ENCODE measurements at regions not wholly inside any gene's neighbourhood (a gene's known extent, or its start where the extent isn't known, plus 50 kb on each side); places are given as distances from the start of the nearest gene placed in this dataset.

DNA sequence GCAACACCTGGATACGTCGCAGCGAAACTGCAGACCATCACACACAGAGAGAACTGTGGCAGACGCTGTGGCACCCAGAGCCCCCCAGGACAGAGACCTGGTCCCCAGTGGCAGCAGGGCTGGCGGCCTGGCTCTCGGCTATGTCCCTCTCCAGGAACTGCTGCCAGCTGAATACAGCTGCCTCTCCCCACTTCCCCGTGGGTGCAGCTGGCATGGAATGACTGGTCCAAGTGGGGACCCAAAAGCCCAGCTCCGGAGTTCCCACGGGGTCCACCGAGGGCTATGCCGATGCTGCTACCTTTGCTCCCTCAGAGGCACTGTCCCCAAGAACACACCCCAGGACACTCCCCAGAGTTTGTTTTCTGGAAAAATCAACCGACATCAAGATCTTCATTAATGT lies 67.8 kb upstream of the GATA2 start:
- Histone ChIP-seq H3T11ph (ENCODE audit: low read length) (no peak overlapping the region), H3K27me3 (ENCODE audit: insufficient read depth, low read length) (no peaks in the 10 kb centered on the region), H2BK120ac (ENCODE audit: low read depth, low read length, poor library complexity, severe bottlenecking) (no peak overlapping the region), H4K91ac (ENCODE audit: insufficient read length, low read depth, low read length) (no peak overlapping the region), H2BK20ac (ENCODE audit: low read depth, low read length, poor library complexity, severe bottlenecking) (no peak overlapping the region), H3K23me2 (ENCODE audit: insufficient read length, low read depth, low read length, poor library complexity, severe bottlenecking) (no peaks in the 10 kb centered on the region), H4K8ac (replicated peaks; ENCODE audit: insufficient read length, low read depth, low read length) (no peak overlapping the region), H3K27ac (ENCODE audit: insufficient read length, low read depth, low read length) (no peak overlapping the region), H3K9me3 (ENCODE audit: control insufficient read depth, low read depth, low read length) (no peaks in the 10 kb centered on the region), H2BK15ac (ENCODE audit: low read depth, low read length) (no peak overlapping the region), H3K23ac (ENCODE audit: insufficient read length, low read depth, low read length) (no peak overlapping the region), H2AK5ac (ENCODE audit: insufficient read length, low read length) (no peak overlapping the region), H3K79me1 (ENCODE audit: insufficient read depth, low read depth, low read length, poor library complexity, severe bottlenecking) (no peaks in the 10 kb centered on the region), H3K79me2 (ENCODE audit: insufficient read depth, low read length) (no peaks in the 10 kb centered on the region; the same call in 1 of the 2 replicates), H4K20me1 (ENCODE audit: control insufficient read depth, insufficient read depth, insufficient read length) (no peaks in the 10 kb centered on the region), H2BK12ac (ENCODE audit: insufficient read length, low read depth, low read length) (no peak overlapping the region), H3K4me1 (ENCODE audit: insufficient read depth, low read length) (no peaks in the 10 kb centered on the region; the same call in 1 of the 2 replicates), H2BK5ac (ENCODE audit: insufficient read length, low read length) (no peak overlapping the region), H3K9ac (ENCODE audit: extremely low read depth, insufficient read length, low read length) (no peak overlapping the region), H2AFZ (ENCODE audit: low read length) (no peak overlapping the region), H3K14ac (ENCODE audit: insufficient read depth, low read length) (no peak overlapping the region), H3K4ac (ENCODE audit: low read depth, low read length) (no peak overlapping the region), H4K5ac (ENCODE audit: insufficient read length, low read depth, low read length) (no peak overlapping the region), H3K4me2 (ENCODE audit: insufficient read depth, insufficient read length, low read length) (no peak overlapping the region), H3K56ac (ENCODE audit: insufficient read length, low read depth, low read length) (no peak overlapping the region), H3K18ac (ENCODE audit: insufficient read length, low read depth, low read length) (no peak overlapping the region)
- peaks cover 11 to 13% of the 10 kb centered on the region in 2 experiments for H3K4me1 Mint-ChIP-seq
- no peak overlapping the region for H3K27ac Mint-ChIP-seq
- H3K27me3 Mint-ChIP-seq (ENCODE audit: low read depth): peaks cover 10% of the 10 kb centered on the region
- no CpG with 5 or more reads among the region's 12 CpGs for WGBS (ENCODE audit: extremely low coverage, insufficient read length, low lambda C conversion rate)
- H3K4me3 Mint-ChIP-seq: no peak overlapping the region
- DNase-seq: no peak
- no peaks in the 10 kb centered on the region; a peak in 2 of 5 replicates for H3K9me3 Mint-ChIP-seq
- TF ChIP-seq, protein P1, sequence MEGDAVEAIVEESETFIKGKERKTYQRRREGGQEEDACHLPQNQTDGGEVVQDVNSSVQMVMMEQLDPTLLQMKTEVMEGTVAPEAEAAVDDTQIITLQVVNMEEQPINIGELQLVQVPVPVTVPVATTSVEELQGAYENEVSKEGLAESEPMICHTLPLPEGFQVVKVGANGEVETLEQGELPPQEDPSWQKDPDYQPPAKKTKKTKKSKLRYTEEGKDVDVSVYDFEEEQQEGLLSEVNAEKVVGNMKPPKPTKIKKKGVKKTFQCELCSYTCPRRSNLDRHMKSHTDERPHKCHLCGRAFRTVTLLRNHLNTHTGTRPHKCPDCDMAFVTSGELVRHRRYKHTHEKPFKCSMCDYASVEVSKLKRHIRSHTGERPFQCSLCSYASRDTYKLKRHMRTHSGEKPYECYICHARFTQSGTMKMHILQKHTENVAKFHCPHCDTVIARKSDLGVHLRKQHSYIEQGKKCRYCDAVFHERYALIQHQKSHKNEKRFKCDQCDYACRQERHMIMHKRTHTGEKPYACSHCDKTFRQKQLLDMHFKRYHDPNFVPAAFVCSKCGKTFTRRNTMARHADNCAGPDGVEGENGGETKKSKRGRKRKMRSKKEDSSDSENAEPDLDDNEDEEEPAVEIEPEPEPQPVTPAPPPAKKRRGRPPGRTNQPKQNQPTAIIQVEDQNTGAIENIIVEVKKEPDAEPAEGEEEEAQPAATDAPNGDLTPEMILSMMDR (conservative IDR thresholded peaks at IDR 0.05): no peak
- H3K36me3 Mint-ChIP-seq (ENCODE audit: insufficient read depth in 1 of 3, low read depth in 3 of 3): no peaks in the 10 kb centered on the region

Data from H9 (cell line).